ENCODE measurements at regions not wholly inside any gene's neighbourhood (a gene's known extent, or its start where the extent isn't known, plus 50 kb on each side); places are given as distances from the start of the nearest gene placed in this dataset.
"Not testable (repeated sequence)": the region's sequence is repeated elsewhere in the genome, so short reads cannot be mapped to it uniquely, and the experiment has no call there.

DNA sequence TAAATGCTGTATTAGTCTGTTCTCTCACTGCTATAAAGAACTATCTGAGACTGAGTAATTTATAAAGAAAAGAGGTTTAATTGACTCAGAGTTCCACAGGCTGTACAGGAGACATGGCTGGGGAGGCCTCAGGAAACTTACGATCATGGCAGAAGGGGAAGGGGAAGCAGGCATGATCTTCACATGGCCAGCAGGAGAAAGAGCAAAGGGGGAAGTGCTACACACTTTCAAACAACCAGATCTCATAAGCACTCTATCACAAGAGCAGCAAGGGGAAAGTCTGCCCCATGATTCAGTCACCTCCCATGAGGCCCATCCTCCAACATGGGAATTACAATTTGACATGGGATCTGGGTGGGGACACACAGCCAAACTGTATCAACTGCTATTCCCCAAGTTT is 367.8 kb upstream of the DPPA4 start:
- TF ChIP-seq, protein P1, sequence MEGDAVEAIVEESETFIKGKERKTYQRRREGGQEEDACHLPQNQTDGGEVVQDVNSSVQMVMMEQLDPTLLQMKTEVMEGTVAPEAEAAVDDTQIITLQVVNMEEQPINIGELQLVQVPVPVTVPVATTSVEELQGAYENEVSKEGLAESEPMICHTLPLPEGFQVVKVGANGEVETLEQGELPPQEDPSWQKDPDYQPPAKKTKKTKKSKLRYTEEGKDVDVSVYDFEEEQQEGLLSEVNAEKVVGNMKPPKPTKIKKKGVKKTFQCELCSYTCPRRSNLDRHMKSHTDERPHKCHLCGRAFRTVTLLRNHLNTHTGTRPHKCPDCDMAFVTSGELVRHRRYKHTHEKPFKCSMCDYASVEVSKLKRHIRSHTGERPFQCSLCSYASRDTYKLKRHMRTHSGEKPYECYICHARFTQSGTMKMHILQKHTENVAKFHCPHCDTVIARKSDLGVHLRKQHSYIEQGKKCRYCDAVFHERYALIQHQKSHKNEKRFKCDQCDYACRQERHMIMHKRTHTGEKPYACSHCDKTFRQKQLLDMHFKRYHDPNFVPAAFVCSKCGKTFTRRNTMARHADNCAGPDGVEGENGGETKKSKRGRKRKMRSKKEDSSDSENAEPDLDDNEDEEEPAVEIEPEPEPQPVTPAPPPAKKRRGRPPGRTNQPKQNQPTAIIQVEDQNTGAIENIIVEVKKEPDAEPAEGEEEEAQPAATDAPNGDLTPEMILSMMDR (conservative IDR thresholded peaks at IDR 0.05 in 1 of 2, IDR thresholded peaks at IDR 0.05 in 1 of 2; ENCODE audit: extremely low read depth in 1 of 2, insufficient read depth in 1 of 2, low read depth in 1 of 2, low read length in 2 of 2) = not testable (repeated sequence)
- TF ChIP-seq EZH2 (IDR thresholded peaks at IDR 0.05; ENCODE audit: borderline replicate concordance, low read length) = not testable (repeated sequence)

Data from mammary epithelial cell (primary cell).